ENCODE measurements at regions not wholly inside any gene's neighbourhood (a gene's known extent, or its start where the extent isn't known, plus 50 kb on each side); places are given as distances from the start of the nearest gene placed in this dataset.

- H3K4me3 ChIP-seq (ENCODE audit: low read length) = no peak overlapping the region
- no peak for TF ChIP-seq ZNF274 (IDR thresholded peaks at IDR 0.05; ENCODE audit: low read depth, low read length)
These were observed 511.3 kb upstream of the WWC1 start for GRCh38 chr5:167780177-167780576.

- no peak for TF ChIP-seq ZNF274 (IDR thresholded peaks at IDR 0.05; ENCODE audit: low read depth, low read length)
- H3K4me3 ChIP-seq (ENCODE audit: low read length) = no peak overlapping the region
These were observed 508.2 kb upstream of the WWC1 start for GRCh38 chr5:167783145-167783817.

- TF ChIP-seq ZNF274 (IDR thresholded peaks at IDR 0.05; ENCODE audit: low read depth, low read length) = no peak
- no peak overlapping the region for H3K4me3 ChIP-seq (ENCODE audit: low read length)
These were observed 506.3 kb upstream of the WWC1 start for GRCh38 chr5:167785106-167785505.

- no peak for TF ChIP-seq ZNF274 (IDR thresholded peaks at IDR 0.05; ENCODE audit: low read depth, low read length)
- H3K4me3 ChIP-seq (ENCODE audit: low read length) = no peak overlapping the region
These were observed 505.5 kb upstream of the WWC1 start for GRCh38 chr5:167785901-167786300.

DNA sequence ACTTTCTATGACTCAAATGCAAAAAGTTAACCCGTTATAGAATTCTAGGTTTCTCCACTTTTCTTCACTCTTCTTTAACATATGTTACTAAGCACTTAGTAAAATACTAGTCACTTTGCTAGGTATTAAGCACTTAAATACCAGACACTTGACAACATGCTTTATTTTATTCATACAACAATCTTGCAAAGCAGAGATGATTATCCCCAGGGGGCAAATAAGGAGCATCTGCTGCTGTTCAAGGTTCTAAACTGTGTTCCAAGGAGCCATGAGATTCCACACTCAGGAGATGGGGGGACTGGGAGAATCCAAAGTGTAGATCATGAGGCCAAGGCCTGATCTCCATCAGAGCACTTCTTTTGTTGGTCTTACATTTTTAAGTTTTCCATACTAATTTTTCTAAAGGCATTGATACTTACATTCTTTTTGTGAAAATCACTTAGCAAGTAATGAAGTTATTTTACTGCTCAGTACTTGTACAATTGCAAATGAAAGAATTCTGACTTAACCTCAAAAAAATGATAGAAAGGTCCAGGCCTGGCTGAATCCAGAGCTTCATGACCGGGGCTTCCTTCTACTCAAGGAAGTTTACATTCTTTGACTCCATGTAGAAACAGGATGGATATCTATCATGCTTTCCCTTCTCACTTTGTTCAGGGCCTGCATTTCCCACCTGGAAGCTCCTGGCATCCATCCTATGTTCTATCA is 504.4 kb upstream of the WWC1 start:
- no peak for TF ChIP-seq ZNF274 (IDR thresholded peaks at IDR 0.05; ENCODE audit: low read depth, low read length)
- no peak overlapping the region for H3K4me3 ChIP-seq (ENCODE audit: low read length)

- H3K4me3 ChIP-seq (ENCODE audit: low read length) = no peak overlapping the region
- TF ChIP-seq ZNF274 (IDR thresholded peaks at IDR 0.05; ENCODE audit: low read depth, low read length) = no peak
These were observed 501.4 kb upstream of the WWC1 start for GRCh38 chr5:167790045-167790444.

- no peak for TF ChIP-seq ZNF274 (IDR thresholded peaks at IDR 0.05; ENCODE audit: low read depth, low read length)
- no peak overlapping the region for H3K4me3 ChIP-seq (ENCODE audit: low read length)
These were observed 500.8 kb upstream of the WWC1 start for GRCh38 chr5:167790462-167791260.

GRCh38 chr5:167792514-167792913 is 498.9 kb upstream of the WWC1 start:
- TF ChIP-seq ZNF274 (IDR thresholded peaks at IDR 0.05; ENCODE audit: low read depth, low read length) = no peak
- H3K4me3 ChIP-seq (ENCODE audit: low read length) = no peak overlapping the region

DNA sequence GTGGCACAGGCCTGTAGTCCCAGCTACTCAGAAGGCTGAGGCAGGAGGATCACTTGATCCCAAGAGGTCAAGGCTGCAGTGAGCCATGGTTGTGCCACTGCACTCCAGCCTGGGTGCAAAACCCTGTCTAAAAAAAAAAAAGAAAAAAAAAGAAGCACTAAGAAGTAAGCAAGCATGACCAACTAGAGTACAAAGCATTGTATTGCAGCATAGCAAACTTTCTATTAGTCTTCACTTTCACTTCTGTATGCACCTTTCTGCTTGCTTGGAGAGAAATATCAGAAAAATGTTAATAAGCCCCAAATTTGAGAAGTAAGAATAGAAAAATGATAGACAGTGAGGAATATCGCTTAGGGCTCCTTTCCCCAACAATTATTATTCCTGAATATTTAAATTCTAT is 497.7 kb upstream of the WWC1 start:
- no peak for TF ChIP-seq ZNF274 (IDR thresholded peaks at IDR 0.05; ENCODE audit: low read depth, low read length)
- no peak overlapping the region for H3K4me3 ChIP-seq (ENCODE audit: low read length)

DNA sequence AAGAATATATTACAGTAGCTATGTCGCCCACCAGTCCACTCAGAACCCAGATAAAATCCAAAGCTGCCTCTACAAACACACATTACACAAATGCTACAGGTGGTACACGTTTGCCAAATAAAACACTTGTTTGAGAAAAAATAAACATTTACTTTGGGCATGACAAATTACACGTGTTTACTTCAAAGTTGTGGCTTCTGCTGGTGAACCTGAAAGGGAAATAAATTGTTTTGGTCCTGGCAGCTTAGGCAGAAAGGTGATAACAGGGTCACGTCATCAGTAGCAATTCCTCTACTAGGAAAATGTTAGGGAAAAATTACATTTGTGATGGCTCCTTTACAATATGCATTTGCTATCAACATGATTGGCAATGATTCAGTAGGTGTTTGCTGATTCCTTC is 497.3 kb upstream of the WWC1 start:
- H3K4me3 ChIP-seq (ENCODE audit: low read length) = no peak overlapping the region
- TF ChIP-seq ZNF274 (IDR thresholded peaks at IDR 0.05; ENCODE audit: low read depth, low read length) = no peak

DNA sequence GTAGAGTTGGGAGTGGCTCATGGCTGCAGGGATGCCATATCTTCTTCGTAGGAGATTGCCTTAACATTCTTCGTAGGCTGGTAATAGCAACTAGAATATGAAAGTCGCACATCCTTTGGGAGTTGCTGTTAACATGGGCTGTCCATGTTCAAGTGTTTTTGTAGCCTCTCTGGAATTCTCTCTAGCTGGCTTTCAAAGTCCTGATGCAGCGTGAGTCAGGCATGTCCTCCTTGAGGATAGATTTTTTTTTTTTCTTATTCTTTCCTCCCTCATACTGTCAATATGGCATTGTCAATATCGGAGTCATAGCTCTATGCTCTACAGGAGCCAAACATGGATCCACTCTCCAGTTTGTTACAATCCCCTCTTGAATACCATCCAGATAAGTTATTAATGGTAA is 494.8 kb upstream of the WWC1 start:
- H3K4me3 ChIP-seq (ENCODE audit: low read length) = no peak overlapping the region
- no peak for TF ChIP-seq ZNF274 (IDR thresholded peaks at IDR 0.05; ENCODE audit: low read depth, low read length)

GRCh38 chr5:167797933-167798332 is 493.5 kb upstream of the WWC1 start:
- H3K4me3 ChIP-seq (ENCODE audit: low read length) = no peak overlapping the region
- TF ChIP-seq ZNF274 (IDR thresholded peaks at IDR 0.05; ENCODE audit: low read depth, low read length) = no peak

DNA sequence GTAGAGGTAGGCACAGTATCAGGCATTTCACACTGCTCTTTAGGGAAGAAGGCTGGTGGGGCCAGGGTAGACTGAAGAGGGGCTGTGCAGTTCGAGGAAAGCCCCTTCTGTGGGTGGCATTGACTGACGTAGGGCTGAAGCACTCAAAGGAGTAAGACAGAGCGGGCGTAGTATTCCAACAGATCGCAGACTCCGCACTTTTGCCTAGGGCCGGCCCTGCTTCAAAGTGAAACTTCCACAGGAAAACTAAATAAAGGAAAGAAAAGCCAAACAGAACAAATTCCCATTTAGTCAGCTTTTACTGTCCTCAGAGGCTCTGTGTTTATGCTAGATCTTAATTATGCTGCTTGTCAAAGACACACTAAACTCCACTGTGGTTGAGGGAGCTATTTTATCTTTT is 493.0 kb upstream of the WWC1 start:
- no peak for TF ChIP-seq ZNF274 (IDR thresholded peaks at IDR 0.05; ENCODE audit: low read depth, low read length)
- no peak overlapping the region for H3K4me3 ChIP-seq (ENCODE audit: low read length)

GRCh38 chr5:167800427-167800826 is 491.0 kb upstream of the WWC1 start:
- no peak overlapping the region for H3K4me3 ChIP-seq (ENCODE audit: low read length)
- no peak for TF ChIP-seq ZNF274 (IDR thresholded peaks at IDR 0.05; ENCODE audit: low read depth, low read length)

- TF ChIP-seq ZNF274 (IDR thresholded peaks at IDR 0.05; ENCODE audit: low read depth, low read length) = no peak
- no peak overlapping the region for H3K4me3 ChIP-seq (ENCODE audit: low read length)
These were observed 489.4 kb upstream of the WWC1 start for GRCh38 chr5:167801999-167802398.
